GM12878 (cell line): ENCODE measurements at regions not wholly inside any gene's neighbourhood (a gene's known extent, or its start where the extent isn't known, plus 50 kb on each side); places are given as distances from the start of the nearest gene placed in this dataset.

Source experiments
- ATAC-seq: fragments of 200-7000 bp; cut with Tn5 transposase; 3 replicates; pipeline ENCODE4 v1.9.1; 2020; ENCODE audit warnings: mild to moderate bottlenecking, moderate library complexity
- BruUV-seq: library from RNA; stranded (reverse); fragments of 400-500 nt; replicated peaks from 2 replicates; lab custom pipeline; 2021; lab: Mats Ljungman, UMichigan
- CTCF ChIA-PET: fragments of 300-600 bp; sonication (Branson Sonifier 250); formaldehyde crosslinking; extraction: SDS; loops from one replicate; lab custom pipeline; 2021; ENCODE audit warnings: inconsistent platforms; lab: Yijun Ruan, JAX
- POLR2A ChIA-PET: fragments of 350-600 bp; formaldehyde crosslinking; extraction: SDS; loops from one replicate; lab custom pipeline; 2021; ENCODE audit warnings: inconsistent platforms; lab: Charles Lee
- RAD21 ChIA-PET: fragments of 300-600 bp; sonication (Branson Sonifier 250); formaldehyde crosslinking; loops from one replicate; lab custom pipeline; 2023; ENCODE audit warnings: antibody characterized with exemption; ENCODE audit not compliant: unreplicated experiment; lab: Charles Lee
- SMC1A ChIA-PET: fragments of 300-600 bp; sonication (Branson Sonifier 250); formaldehyde crosslinking; loops from one replicate; lab custom pipeline; 2023; ENCODE audit not compliant: unreplicated experiment, uncharacterized antibody; lab: Charles Lee
- DNase-seq: peaks from one replicate; pipeline ENCODE4 v3.0.0-alpha.2; 2011; ENCODE audit warnings: low read depth, low spot score
- FAIRE-seq: peaks from 3 replicates; lab custom pipeline; 2011; peaks lifted over from hg19 to GRCh38; lab: Jason Lieb, UNC
- H2AFZ ChIP-seq: 2 replicates; pipeline ENCODE4 v1.6.0; 2011; ENCODE audit warnings: low read depth, low read length, control low read depth; ENCODE audit not compliant: control insufficient read depth
- H3K27ac ChIP-seq: 2 replicates; pipeline ENCODE4 v1.5.1; 2011; ENCODE audit warnings: control low read depth; ENCODE audit not compliant: control insufficient read depth, insufficient read depth
- H3K27me3 ChIP-seq, 2 experiments: replicated peaks in 1 of 2; 2 replicates each; pipeline versions ENCODE4 v1.6.0 to v1.6.1; 2011; ENCODE audit warnings: low read length in 1 of 2; ENCODE audit not compliant: control insufficient read depth in 2 of 2, insufficient read depth in 2 of 2
- H3K36me3 ChIP-seq, 2 experiments: 2 replicates each; pipeline ENCODE4 v1.5.1; 2011; ENCODE audit warnings: low read length in 1 of 2; ENCODE audit not compliant: control insufficient read depth in 2 of 2, insufficient read depth in 2 of 2
- H3K4me1 ChIP-seq: 2 replicates; pipeline ENCODE4 v1.6.1; 2011; ENCODE audit warnings: mild to moderate bottlenecking, low read length, moderate library complexity, mixed read lengths; ENCODE audit not compliant: control insufficient read depth, insufficient read depth
- H3K4me2 ChIP-seq: 2 replicates; pipeline ENCODE4 v1.6.0; 2011; ENCODE audit warnings: control low read depth; ENCODE audit not compliant: control insufficient read depth, insufficient read depth
- H3K4me3 ChIP-seq: fragments of 200-600 bp; sonication (generic); 2 replicates; pipeline ENCODE4 v1.5.1; 2016
- H3K79me2 ChIP-seq: 2 replicates; pipeline ENCODE4 v1.6.0; 2011; ENCODE audit warnings: low read length; ENCODE audit not compliant: control insufficient read depth, insufficient read depth
- H3K9ac ChIP-seq: 2 replicates; pipeline ENCODE4 v1.8.0; 2011; ENCODE audit warnings: low read length, control low read depth, mixed read lengths; ENCODE audit not compliant: control insufficient read depth, insufficient read depth
- H3K9me3 ChIP-seq: replicated peaks from 3 replicates; pipeline ENCODE4 v1.5.1; 2011; ENCODE audit warnings: mild to moderate bottlenecking, low read length; ENCODE audit not compliant: control insufficient read depth, insufficient read depth
- H4K20me1 ChIP-seq: 2 replicates; pipeline ENCODE4 v1.6.0; 2011; ENCODE audit not compliant: control insufficient read depth, insufficient read depth
- CBX3 ChIP-seq: fragments of 200-600 bp; sonication (generic); IDR thresholded peaks from 2 replicates; pipeline ENCODE4 v1.6.1; 2016; ENCODE audit warnings: low read depth, borderline replicate concordance
- CHD2 ChIP-seq: IDR thresholded peaks from 2 replicates; pipeline ENCODE4 v1.6.1; 2011; ENCODE audit warnings: low read depth, low read length, improper control_type of control experiment, borderline replicate concordance
- RELA ChIP-seq: fragments of 450-650 bp; IDR thresholded peaks from 2 replicates; pipeline ENCODE4 v1.8.0; 2014; ENCODE audit warnings: borderline replicate concordance; ENCODE audit not compliant: partially characterized antibody
- SIX5 ChIP-seq: IDR thresholded peaks from 2 replicates; pipeline ENCODE4 v1.6.1; 2011; ENCODE audit warnings: mild to moderate bottlenecking, low read depth, low read length, moderate library complexity; ENCODE audit not compliant: severe bottlenecking
- YBX1 ChIP-seq: fragments of 450-650 bp; IDR thresholded peaks from 2 replicates; pipeline ENCODE4 v1.6.1; 2016; ENCODE audit warnings: antibody characterized with exemption
- ZNF24 ChIP-seq: fragments of 450-650 bp; IDR thresholded peaks from 2 replicates; pipeline ENCODE4 v1.6.1; 2017; ENCODE audit warnings: antibody characterized with exemption, mild to moderate bottlenecking
- WGBS: methylation state at CpG from one replicate; pipeline ENCODE4 v1.1.6; 2016; ENCODE audit warnings: low lambda C conversion rate; ENCODE audit not compliant: insufficient replicate concordance, insufficient coverage; ENCODE audit errors: missing lambda C conversion rate; 5-methylcytosine and 5-hydroxymethylcytosine counted together
- in situ Hi-C: fragments of 300-500 bp; cut with MboI; formaldehyde crosslinking; loops from 9 replicates; pipeline ENCODE4 v1.14.3; 2018; ENCODE audit warnings: mixed read lengths
- intact Hi-C: fragments of 100-400 bp; cut with micrococcal nuclease; formaldehyde crosslinking; loops from one replicate; pipeline ENCODE4 v1.14.2; 2022; ENCODE audit not compliant: unreplicated experiment
- TF ChIP-seq, protein P1 (sequence below): fragments of 450-650 bp; IDR thresholded peaks from 2 replicates; pipeline ENCODE4 v1.6.1; 2017; ENCODE audit warnings: antibody characterized with exemption, mild to moderate bottlenecking, moderate library complexity
- TF ChIP-seq, protein P2 (sequence below): fragments of 450-650 bp; formaldehyde crosslinking; IDR thresholded peaks from 2 replicates; pipeline ENCODE4 v1.4.0; 2022; ENCODE audit warnings: mild to moderate bottlenecking, moderate library complexity
- TF ChIP-seq, protein P3 (sequence below): IDR thresholded peaks from 2 replicates; pipeline ENCODE4 v1.6.1; 2012; ENCODE audit warnings: mild to moderate bottlenecking, low read depth, low read length
- TF ChIP-seq, protein P4 (sequence below): fragments of 450-650 bp; IDR thresholded peaks from 2 replicates; pipeline ENCODE4 v1.6.1; 2017; ENCODE audit warnings: mild to moderate bottlenecking

DNA sequence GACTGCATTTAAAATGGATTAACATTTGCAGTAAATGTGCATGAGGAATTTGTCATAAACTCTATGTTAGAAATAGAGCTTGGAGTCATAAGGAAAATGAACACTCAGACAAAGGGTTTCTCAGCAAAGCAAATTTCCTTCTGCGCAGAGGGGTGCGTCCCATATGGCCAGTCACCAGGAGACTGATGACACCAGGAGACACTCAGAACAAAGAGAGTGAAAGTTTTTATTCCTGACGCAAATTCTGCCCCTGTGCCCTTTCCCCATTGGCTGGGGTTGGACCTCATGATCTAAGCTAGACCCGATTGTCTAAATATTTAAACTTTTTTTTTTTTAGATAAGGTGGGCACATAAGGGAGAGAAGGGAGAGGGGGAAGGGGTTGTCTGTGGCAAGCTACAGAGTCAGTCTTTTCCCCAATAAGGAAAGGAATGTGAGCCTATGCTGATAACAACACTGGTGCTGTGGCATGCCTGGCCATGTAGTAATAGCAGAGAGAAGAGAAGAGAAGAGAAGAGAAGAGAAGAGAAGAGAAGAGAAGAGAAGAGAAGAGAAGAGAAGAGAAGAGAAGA lies 202.0 kb downstream of the POM121L12 start (continued):
- TF ChIP-seq, protein P1, sequence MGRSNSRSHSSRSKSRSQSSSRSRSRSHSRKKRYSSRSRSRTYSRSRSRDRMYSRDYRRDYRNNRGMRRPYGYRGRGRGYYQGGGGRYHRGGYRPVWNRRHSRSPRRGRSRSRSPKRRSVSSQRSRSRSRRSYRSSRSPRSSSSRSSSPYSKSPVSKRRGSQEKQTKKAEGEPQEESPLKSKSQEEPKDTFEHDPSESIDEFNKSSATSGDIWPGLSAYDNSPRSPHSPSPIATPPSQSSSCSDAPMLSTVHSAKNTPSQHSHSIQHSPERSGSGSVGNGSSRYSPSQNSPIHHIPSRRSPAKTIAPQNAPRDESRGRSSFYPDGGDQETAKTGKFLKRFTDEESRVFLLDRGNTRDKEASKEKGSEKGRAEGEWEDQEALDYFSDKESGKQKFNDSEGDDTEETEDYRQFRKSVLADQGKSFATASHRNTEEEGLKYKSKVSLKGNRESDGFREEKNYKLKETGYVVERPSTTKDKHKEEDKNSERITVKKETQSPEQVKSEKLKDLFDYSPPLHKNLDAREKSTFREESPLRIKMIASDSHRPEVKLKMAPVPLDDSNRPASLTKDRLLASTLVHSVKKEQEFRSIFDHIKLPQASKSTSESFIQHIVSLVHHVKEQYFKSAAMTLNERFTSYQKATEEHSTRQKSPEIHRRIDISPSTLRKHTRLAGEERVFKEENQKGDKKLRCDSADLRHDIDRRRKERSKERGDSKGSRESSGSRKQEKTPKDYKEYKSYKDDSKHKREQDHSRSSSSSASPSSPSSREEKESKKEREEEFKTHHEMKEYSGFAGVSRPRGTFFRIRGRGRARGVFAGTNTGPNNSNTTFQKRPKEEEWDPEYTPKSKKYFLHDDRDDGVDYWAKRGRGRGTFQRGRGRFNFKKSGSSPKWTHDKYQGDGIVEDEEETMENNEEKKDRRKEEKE, result no peak
- no peak for TF ChIP-seq YBX1
- no peak for TF ChIP-seq SIX5
- no peak for TF ChIP-seq RELA
- no peak for TF ChIP-seq ZNF24
- TF ChIP-seq CHD2, result no peak
- TF ChIP-seq CBX3, result no peak
- TF ChIP-seq, all 136 proteins: peak for 0

DNA sequence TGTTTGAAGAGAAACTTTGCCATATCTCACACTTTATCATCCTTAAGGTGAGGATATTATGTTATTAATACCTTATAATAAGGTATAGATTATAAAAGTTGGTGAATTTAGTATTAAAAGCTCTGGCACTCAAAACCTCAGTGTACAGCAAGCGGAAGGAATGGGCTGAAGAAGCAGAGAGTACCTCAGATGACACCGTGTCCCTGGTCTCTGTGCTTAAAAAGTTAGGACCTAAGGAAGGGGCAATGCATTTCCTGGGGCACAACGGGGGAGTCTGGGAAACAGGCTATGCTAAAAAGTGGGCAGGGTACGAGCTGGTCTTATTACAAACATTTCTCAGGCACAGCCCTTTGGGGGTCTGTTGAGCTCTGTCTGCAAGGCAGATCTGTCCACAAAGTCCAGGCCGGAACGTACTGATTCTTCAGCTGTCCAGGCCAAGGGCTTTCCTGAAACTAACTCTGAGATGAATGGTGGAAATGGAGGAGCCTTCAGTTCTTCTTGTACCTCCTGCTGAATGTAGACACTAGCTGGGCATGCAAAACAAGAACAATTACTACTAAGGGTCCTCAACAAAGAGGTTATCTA lies 202.7 kb downstream of the POM121L12 start:
- H3K36me3 ChIP-seq, result no peaks in the 10 kb centered on the region
- WGBS, result 27% methylated on average over 6 of the region's 6 CpGs
- FAIRE-seq (no peak), DNase-seq (no peak), ATAC-seq (no peak)
- ChIA-PET SMC1A (no interaction called here), POLR2A (no interaction called here), CTCF (interaction anchor here (1.3 kb wide), 1 partner anchor 9 kb away, joined by 3 read pairs; no protein-coding TSS in a partner anchor), RAD21 (no interaction called here)
- H3K9me3 ChIP-seq, result no peaks in the 10 kb centered on the region
- H2AFZ ChIP-seq, result no peak overlapping the region
- no peak overlapping the region for H3K9ac ChIP-seq
- no peaks in the 10 kb centered on the region for H3K4me1 ChIP-seq
- no peaks in the 10 kb centered on the region for H4K20me1 ChIP-seq
- intact Hi-C loops, result no loop called here
- H3K27me3 ChIP-seq, result no peaks in the 10 kb centered on the region
- in situ Hi-C loops, result no loop called here
- H3K79me2 ChIP-seq, result no peaks in the 10 kb centered on the region
- no peak overlapping the region for H3K27ac ChIP-seq
- H3K4me2 ChIP-seq, result no peak overlapping the region
- BruUV-seq, result no TSS peak
- H3K4me3 ChIP-seq, result no peak overlapping the region
- TF ChIP-seq, protein P2, sequence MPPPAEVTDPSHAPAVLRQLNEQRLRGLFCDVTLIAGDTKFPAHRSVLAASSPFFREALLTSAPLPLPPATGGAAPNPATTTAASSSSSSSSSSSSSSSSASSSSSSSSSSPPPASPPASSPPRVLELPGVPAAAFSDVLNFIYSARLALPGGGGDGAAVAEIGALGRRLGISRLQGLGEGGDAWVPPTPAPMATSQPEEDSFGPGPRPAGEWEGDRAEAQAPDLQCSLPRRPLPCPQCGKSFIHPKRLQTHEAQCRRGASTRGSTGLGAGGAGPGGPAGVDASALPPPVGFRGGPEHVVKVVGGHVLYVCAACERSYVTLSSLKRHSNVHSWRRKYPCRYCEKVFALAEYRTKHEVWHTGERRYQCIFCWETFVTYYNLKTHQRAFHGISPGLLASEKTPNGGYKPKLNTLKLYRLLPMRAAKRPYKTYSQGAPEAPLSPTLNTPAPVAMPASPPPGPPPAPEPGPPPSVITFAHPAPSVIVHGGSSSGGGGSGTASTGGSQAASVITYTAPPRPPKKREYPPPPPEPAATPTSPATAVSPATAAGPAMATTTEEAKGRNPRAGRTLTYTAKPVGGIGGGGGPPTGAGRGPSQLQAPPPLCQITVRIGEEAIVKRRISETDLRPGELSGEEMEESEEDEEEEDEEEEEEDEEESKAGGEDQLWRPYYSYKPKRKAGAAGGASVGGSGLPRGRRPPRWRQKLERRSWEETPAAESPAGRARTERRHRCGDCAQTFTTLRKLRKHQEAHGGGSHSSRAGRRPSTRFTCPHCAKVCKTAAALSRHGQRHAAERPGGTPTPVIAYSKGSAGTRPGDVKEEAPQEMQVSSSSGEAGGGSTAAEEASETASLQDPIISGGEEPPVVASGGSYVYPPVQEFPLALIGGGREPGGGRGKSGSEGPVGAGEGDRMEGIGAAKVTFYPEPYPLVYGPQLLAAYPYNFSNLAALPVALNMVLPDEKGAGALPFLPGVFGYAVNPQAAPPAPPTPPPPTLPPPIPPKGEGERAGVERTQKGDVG (CRISPR knock-in tag), result no peak
- TF ChIP-seq, protein P3, sequence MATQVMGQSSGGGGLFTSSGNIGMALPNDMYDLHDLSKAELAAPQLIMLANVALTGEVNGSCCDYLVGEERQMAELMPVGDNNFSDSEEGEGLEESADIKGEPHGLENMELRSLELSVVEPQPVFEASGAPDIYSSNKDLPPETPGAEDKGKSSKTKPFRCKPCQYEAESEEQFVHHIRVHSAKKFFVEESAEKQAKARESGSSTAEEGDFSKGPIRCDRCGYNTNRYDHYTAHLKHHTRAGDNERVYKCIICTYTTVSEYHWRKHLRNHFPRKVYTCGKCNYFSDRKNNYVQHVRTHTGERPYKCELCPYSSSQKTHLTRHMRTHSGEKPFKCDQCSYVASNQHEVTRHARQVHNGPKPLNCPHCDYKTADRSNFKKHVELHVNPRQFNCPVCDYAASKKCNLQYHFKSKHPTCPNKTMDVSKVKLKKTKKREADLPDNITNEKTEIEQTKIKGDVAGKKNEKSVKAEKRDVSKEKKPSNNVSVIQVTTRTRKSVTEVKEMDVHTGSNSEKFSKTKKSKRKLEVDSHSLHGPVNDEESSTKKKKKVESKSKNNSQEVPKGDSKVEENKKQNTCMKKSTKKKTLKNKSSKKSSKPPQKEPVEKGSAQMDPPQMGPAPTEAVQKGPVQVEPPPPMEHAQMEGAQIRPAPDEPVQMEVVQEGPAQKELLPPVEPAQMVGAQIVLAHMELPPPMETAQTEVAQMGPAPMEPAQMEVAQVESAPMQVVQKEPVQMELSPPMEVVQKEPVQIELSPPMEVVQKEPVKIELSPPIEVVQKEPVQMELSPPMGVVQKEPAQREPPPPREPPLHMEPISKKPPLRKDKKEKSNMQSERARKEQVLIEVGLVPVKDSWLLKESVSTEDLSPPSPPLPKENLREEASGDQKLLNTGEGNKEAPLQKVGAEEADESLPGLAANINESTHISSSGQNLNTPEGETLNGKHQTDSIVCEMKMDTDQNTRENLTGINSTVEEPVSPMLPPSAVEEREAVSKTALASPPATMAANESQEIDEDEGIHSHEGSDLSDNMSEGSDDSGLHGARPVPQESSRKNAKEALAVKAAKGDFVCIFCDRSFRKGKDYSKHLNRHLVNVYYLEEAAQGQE, result no peak
- TF ChIP-seq, protein P4, sequence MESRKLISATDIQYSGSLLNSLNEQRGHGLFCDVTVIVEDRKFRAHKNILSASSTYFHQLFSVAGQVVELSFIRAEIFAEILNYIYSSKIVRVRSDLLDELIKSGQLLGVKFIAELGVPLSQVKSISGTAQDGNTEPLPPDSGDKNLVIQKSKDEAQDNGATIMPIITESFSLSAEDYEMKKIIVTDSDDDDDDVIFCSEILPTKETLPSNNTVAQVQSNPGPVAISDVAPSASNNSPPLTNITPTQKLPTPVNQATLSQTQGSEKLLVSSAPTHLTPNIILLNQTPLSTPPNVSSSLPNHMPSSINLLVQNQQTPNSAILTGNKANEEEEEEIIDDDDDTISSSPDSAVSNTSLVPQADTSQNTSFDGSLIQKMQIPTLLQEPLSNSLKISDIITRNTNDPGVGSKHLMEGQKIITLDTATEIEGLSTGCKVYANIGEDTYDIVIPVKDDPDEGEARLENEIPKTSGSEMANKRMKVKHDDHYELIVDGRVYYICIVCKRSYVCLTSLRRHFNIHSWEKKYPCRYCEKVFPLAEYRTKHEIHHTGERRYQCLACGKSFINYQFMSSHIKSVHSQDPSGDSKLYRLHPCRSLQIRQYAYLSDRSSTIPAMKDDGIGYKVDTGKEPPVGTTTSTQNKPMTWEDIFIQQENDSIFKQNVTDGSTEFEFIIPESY, result no peak
